ENCODE measurements at regions not wholly inside any gene's neighbourhood (a gene's known extent, or its start where the extent isn't known, plus 50 kb on each side); places are given as distances from the start of the nearest gene placed in this dataset.

DNA sequence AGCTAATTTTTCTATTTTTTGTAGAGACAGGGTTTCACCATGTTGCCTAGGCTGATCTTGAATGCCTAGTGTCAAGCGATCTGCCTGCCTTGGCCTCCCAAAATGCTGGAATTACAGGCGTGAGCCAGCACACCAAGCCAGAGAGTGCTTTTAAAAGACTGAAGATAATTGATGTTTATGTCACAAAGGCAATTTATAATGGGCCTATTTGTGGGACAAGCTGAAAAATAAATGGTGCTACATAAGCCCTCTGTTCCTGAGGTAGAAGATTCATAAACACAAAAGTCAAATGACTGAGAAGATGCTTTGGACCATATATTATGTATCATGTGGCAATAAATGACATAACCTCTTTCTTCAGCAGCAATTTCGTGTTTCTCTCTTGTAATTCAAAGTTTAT, 329.6 kb downstream of the GABRB2 start:
- no peaks in the 10 kb centered on the region for H3K79me2 ChIP-seq (ENCODE audit: insufficient read depth, low read length)
- no TSS peak for BruUV-seq (replicated peaks)
- H3K9ac ChIP-seq (ENCODE audit: low read length), result no peak overlapping the region
- H3K27me3 ChIP-seq (ENCODE audit: insufficient read depth, low read length), result no peaks in the 10 kb centered on the region
- POLR2A ChIA-PET, result no interaction called here
- no peak overlapping the region for H2AFZ ChIP-seq (ENCODE audit: low read depth, low read length, poor library complexity, severe bottlenecking)
- H3K4me1 ChIP-seq (ENCODE audit: control insufficient read depth in 1 of 2, insufficient read depth in 2 of 2, low read length in 2 of 2), result no peaks in the 10 kb centered on the region
- H3K9me2 ChIP-seq (ENCODE audit: insufficient read depth), result no peaks in the 10 kb centered on the region
- peaks cover 10 to 11% of the 10 kb centered on the region in 2 experiments; a peak in 2 of 4 replicates for H3K9me3 ChIP-seq (ENCODE audit: control insufficient read depth in 1 of 2, insufficient read depth in 1 of 2, low read depth in 1 of 2, low read length in 2 of 2)
- TF ChIP-seq REST (IDR thresholded peaks at IDR 0.05; ENCODE audit: low read depth) (no peak), FOSL1 (IDR thresholded peaks at IDR 0.05; ENCODE audit: low read depth) (no peak), ZNF274 (IDR thresholded peaks at IDR 0.05; ENCODE audit: low read depth, low read length) (no peak), SIN3A (IDR thresholded peaks at IDR 0.05; ENCODE audit: low read depth) (no peak), JUND (IDR thresholded peaks at IDR 0.05) (no peak)
- no peaks in the 10 kb centered on the region for H3K36me3 ChIP-seq (ENCODE audit: control insufficient read depth in 1 of 2, insufficient read depth in 2 of 2, low read length in 2 of 2)
- ATAC-seq, result no peak
- H3K27ac ChIP-seq (ENCODE audit: low read depth, low read length), result no peak overlapping the region
- RAD21 ChIA-PET (ENCODE audit: low non-redundant PET in 1 of 2, low total read pairs in 2 of 2, uncharacterized antibody in 2 of 2, unreplicated experiment in 2 of 2), result interaction anchor here in 1 of 2 experiments (0.7 kb wide), 1 partner anchor 207 kb away, joined by 3 read pairs; no protein-coding TSS in a partner anchor
- H4K20me1 ChIP-seq (ENCODE audit: insufficient read depth), result no peaks in the 10 kb centered on the region
- CTCF ChIA-PET, result no interaction called here
- no peak for DNase-seq (ENCODE audit: low read depth, low spot score)
- intact Hi-C loops (cut with micrococcal nuclease), result no loop called here
- no peak overlapping the region for H3K4me3 ChIP-seq (replicated peaks in 1 of 2; ENCODE audit: low read depth in 1 of 2, low read length in 2 of 2)
- H3K4me2 ChIP-seq (ENCODE audit: low read length), result no peak overlapping the region

GRCh38 chr5:161212123-161212712, 334.3 kb downstream of the GABRB2 start:
- Histone ChIP-seq H3K4me2 (ENCODE audit: low read length) (no peak overlapping the region), H3K4me3 (replicated peaks in 1 of 2; ENCODE audit: low read depth in 1 of 2, low read length in 2 of 2) (no peak overlapping the region), H3K27me3 (ENCODE audit: insufficient read depth, low read length) (no peaks in the 10 kb centered on the region), H3K9me2 (ENCODE audit: insufficient read depth) (no peaks in the 10 kb centered on the region), H3K27ac (ENCODE audit: low read depth, low read length) (no peak overlapping the region), H3K36me3 (ENCODE audit: control insufficient read depth in 1 of 2, insufficient read depth in 2 of 2, low read length in 2 of 2) (no peaks in the 10 kb centered on the region), H3K9me3 (ENCODE audit: control insufficient read depth in 1 of 2, insufficient read depth in 1 of 2, low read depth in 1 of 2, low read length in 2 of 2) (peaks cover 4 to 6% of the 10 kb centered on the region in 2 experiments; a peak in 2 of 4 replicates), H3K4me1 (ENCODE audit: control insufficient read depth in 1 of 2, insufficient read depth in 2 of 2, low read length in 2 of 2) (no peaks in the 10 kb centered on the region), H4K20me1 (ENCODE audit: insufficient read depth) (no peaks in the 10 kb centered on the region), H2AFZ (ENCODE audit: low read depth, low read length, poor library complexity, severe bottlenecking) (no peak overlapping the region), H3K9ac (ENCODE audit: low read length) (no peak overlapping the region), H3K79me2 (ENCODE audit: insufficient read depth, low read length) (no peaks in the 10 kb centered on the region)
- ATAC-seq (no peak), DNase-seq (ENCODE audit: low read depth, low spot score) (no peak)
- ChIA-PET RAD21 (ENCODE audit: low non-redundant PET in 1 of 2, low total read pairs in 2 of 2, uncharacterized antibody in 2 of 2, unreplicated experiment in 2 of 2) (no interaction called here), POLR2A (no interaction called here), CTCF (no interaction called here)
- no TSS peak for BruUV-seq (replicated peaks)
- intact Hi-C loops (cut with micrococcal nuclease), result no loop called here
- TF ChIP-seq CBX3 (IDR thresholded peaks at IDR 0.05; ENCODE audit: low read depth) (no peak), SP1 (IDR thresholded peaks at IDR 0.05; ENCODE audit: low read depth) (no peak), JUND (IDR thresholded peaks at IDR 0.05) (no peak), REST (IDR thresholded peaks at IDR 0.05; ENCODE audit: low read depth) (no peak), EZH2phosphoT487 (IDR thresholded peaks at IDR 0.05; ENCODE audit: borderline replicate concordance) (no peak), YY1 (IDR thresholded peaks at IDR 0.05; ENCODE audit: extremely low read depth, insufficient replicate concordance, low read depth, low read length) (no peak), ZBTB33 (IDR thresholded peaks at IDR 0.05; ENCODE audit: extremely low read depth, insufficient replicate concordance, low read length) (no peak), FOSL1 (IDR thresholded peaks at IDR 0.05; ENCODE audit: low read depth) (no peak)

Measured in HCT116 (cell line).